ENCODE measurements at regions not wholly inside any gene's neighbourhood (a gene's known extent, or its start where the extent isn't known, plus 50 kb on each side); places are given as distances from the start of the nearest gene placed in this dataset.

GRCh38 chr3:184652465-184652864 is 59.4 kb downstream of the MAGEF1 start:
- TF ChIP-seq POLR2A (IDR thresholded peaks at IDR 0.05; ENCODE audit: low read depth, low read length) (no peak), TAF1 (IDR thresholded peaks at IDR 0.05; ENCODE audit: low read depth, low read length) (no peak)
